Left ventricle myocardium inferior (tissue), 1 donor: ENCODE measurements at regions not wholly inside any gene's neighbourhood (a gene's known extent, or its start where the extent isn't known, plus 50 kb on each side); places are given as distances from the start of the nearest gene placed in this dataset.

ENCODE experiments used
- DNase-seq: peaks from one replicate; pipeline ENCODE4 v3.0.0-alpha.2; 2020
- H3K27ac ChIP-seq: fragments of 200-600 bp; replicated peaks from 2 replicates; pipeline ENCODE4 v1.8.0; 2021
- H3K27me3 ChIP-seq: fragments of 200-600 bp; 2 replicates; pipeline ENCODE4 v1.8.0; 2021; ENCODE audit warnings: low read depth
- H3K36me3 ChIP-seq: fragments of 200-600 bp; 2 replicates; pipeline ENCODE4 v1.8.0; 2021
- H3K4me1 ChIP-seq: fragments of 200-600 bp; 2 replicates; pipeline ENCODE4 v1.8.0; 2021
- H3K4me3 ChIP-seq: fragments of 200-600 bp; 2 replicates; pipeline ENCODE4 v1.8.0; 2021; ENCODE audit warnings: mild to moderate bottlenecking, moderate library complexity
- H3K9me3 ChIP-seq: fragments of 200-600 bp; replicated peaks from 2 replicates; pipeline ENCODE4 v1.8.0; 2021
- CTCF ChIP-seq: fragments of 200-600 bp; IDR thresholded peaks from 2 replicates; pipeline ENCODE4 v1.8.0; 2021; ENCODE audit warnings: antibody characterized with exemption, mild to moderate bottlenecking, borderline replicate concordance
- intact Hi-C: fragments of 100-400 bp; cut with micrococcal nuclease; formaldehyde crosslinking; loops from one replicate; pipeline ENCODE4 v1.11.0; 2022
- donor health status: DM: no; HTN: yes; CAD: no; lungs with severe emphysema.

- DNase-seq = no peak
- H3K4me3 ChIP-seq = no peak overlapping the region
- H3K9me3 ChIP-seq = no peaks in the 10 kb centered on the region
- H3K27ac ChIP-seq = no peak overlapping the region
- no peak for TF ChIP-seq CTCF
- intact Hi-C loops = no loop called here
- no peaks in the 10 kb centered on the region for H3K27me3 ChIP-seq
- H3K36me3 ChIP-seq = no peaks in the 10 kb centered on the region
- no peaks in the 10 kb centered on the region for H3K4me1 ChIP-seq
Measured at GRCh38 chr18:33924576-33924975, 300.1 kb downstream of the NOL4 start.

GRCh38 chr18:33923980-33924379, 300.7 kb downstream of the NOL4 start:
- H3K9me3 ChIP-seq = no peaks in the 10 kb centered on the region
- no peak overlapping the region for H3K4me3 ChIP-seq
- H3K4me1 ChIP-seq = no peaks in the 10 kb centered on the region
- TF ChIP-seq CTCF = no peak
- H3K27me3 ChIP-seq = no peaks in the 10 kb centered on the region
- H3K27ac ChIP-seq = no peak overlapping the region
- no peak for DNase-seq
- H3K36me3 ChIP-seq = no peaks in the 10 kb centered on the region
- intact Hi-C loops = no loop called here

- no peak for DNase-seq
- intact Hi-C loops = no loop called here
- H3K27me3 ChIP-seq = no peaks in the 10 kb centered on the region
- H3K27ac ChIP-seq = no peak overlapping the region
- TF ChIP-seq CTCF = no peak
- no peaks in the 10 kb centered on the region for H3K36me3 ChIP-seq
- no peak overlapping the region for H3K4me3 ChIP-seq
- no peaks in the 10 kb centered on the region for H3K4me1 ChIP-seq
- H3K9me3 ChIP-seq = no peaks in the 10 kb centered on the region
Measured at GRCh38 chr18:33918571-33918970, 306.1 kb downstream of the NOL4 start.

- intact Hi-C loops = no loop called here
- Histone ChIP-seq H3K27ac (no peak overlapping the region), H3K9me3 (no peaks in the 10 kb centered on the region), H3K4me1 (no peaks in the 10 kb centered on the region), H3K27me3 (no peaks in the 10 kb centered on the region), H3K4me3 (no peak overlapping the region), H3K36me3 (no peaks in the 10 kb centered on the region)
- DNase-seq = no peak
- TF ChIP-seq CTCF = no peak
Measured at GRCh38 chr18:33916200-33916599, 308.5 kb downstream of the NOL4 start.

- no peak for TF ChIP-seq CTCF
- no peak overlapping the region for H3K27ac ChIP-seq
- H3K4me3 ChIP-seq = no peak overlapping the region
- H3K36me3 ChIP-seq = no peaks in the 10 kb centered on the region
- H3K27me3 ChIP-seq = no peaks in the 10 kb centered on the region
- intact Hi-C loops = no loop called here
- H3K9me3 ChIP-seq = no peaks in the 10 kb centered on the region
- H3K4me1 ChIP-seq = no peaks in the 10 kb centered on the region
- DNase-seq = no peak
Measured at GRCh38 chr18:33914399-33914798, 310.3 kb downstream of the NOL4 start.

GRCh38 chr18:33906046-33906445, 318.7 kb downstream of the NOL4 start:
- intact Hi-C loops = no loop called here
- H3K27me3 ChIP-seq = no peaks in the 10 kb centered on the region
- no peaks in the 10 kb centered on the region for H3K36me3 ChIP-seq
- H3K4me3 ChIP-seq = no peak overlapping the region
- H3K9me3 ChIP-seq = peaks cover 39% of the 10 kb centered on the region
- no peak overlapping the region for H3K27ac ChIP-seq
- DNase-seq = no peak
- TF ChIP-seq CTCF = no peak
- H3K4me1 ChIP-seq = no peaks in the 10 kb centered on the region
